Thyroid gland (tissue), 4 donors: ENCODE measurements at regions not wholly inside any gene's neighbourhood (a gene's known extent, or its start where the extent isn't known, plus 50 kb on each side); places are given as distances from the start of the nearest gene placed in this dataset.

Source experiments
- DNase-seq, 2 donors: peaks; one replicate each; pipeline ENCODE4 v3.0.0-alpha.2; 2019
- H3K27ac ChIP-seq, 3 donors: fragments of 200-600 bp; sonication (generic); 1 replicate in 2 of 3; 2 replicates in 1 of 3; pipeline ENCODE4 v1.5.1; 2016 to 2019; ENCODE audit warnings: mild to moderate bottlenecking in 1 of 3, moderate library complexity in 1 of 3
- H3K27me3 ChIP-seq: fragments of 200-600 bp; sonication (generic); one replicate; pipeline ENCODE4 v1.5.1; 2019
- H3K36me3 ChIP-seq, 2 donors: fragments of 200-600 bp; sonication (generic); one replicate each; pipeline ENCODE4 v1.5.1; 2016 to 2019
- H3K4me1 ChIP-seq, 2 donors: fragments of 200-600 bp; sonication (generic); one replicate each; pipeline ENCODE4 v1.5.1; 2017 to 2019
- H3K4me3 ChIP-seq, 3 donors: fragments of 200-600 bp; sonication (generic); replicated peaks in 1 of 3; 1 replicate in 2 of 3; 2 replicates in 1 of 3; pipeline ENCODE4 v1.5.1; 2016; ENCODE audit warnings: mild to moderate bottlenecking in 1 of 3
- H3K9me3 ChIP-seq: fragments of 200-600 bp; sonication (generic); one replicate; pipeline ENCODE4 v1.5.1; 2017
- POLR2A ChIP-seq, 2 donors: fragments of 450-650 bp; IDR thresholded peaks; one replicate each; pipeline ENCODE4 v1.6.1; 2017; ENCODE audit warnings: antibody characterized with exemption in 2 of 2, mild to moderate bottlenecking in 2 of 2, moderate library complexity in 1 of 2
- WGBS, 2 donors: methylation state at CpG; one replicate each; pipeline ENCODE4 v1.1.5; 2017; 5-methylcytosine and 5-hydroxymethylcytosine counted together
- intact Hi-C: fragments of 100-400 bp; cut with DNase I; formaldehyde crosslinking; loops from one replicate; pipeline ENCODE4 v1.15.1; 2023
- TF ChIP-seq, protein P1 (sequence below), 6 experiments: fragments of 200-600 bp in 3 of 6; fragments of 450-650 bp in 3 of 6; sonication (generic) in 3 of 6; IDR thresholded peaks; one replicate each; pipeline ENCODE4 v1.5.1; 2016 to 2019; ENCODE audit warnings: antibody characterized with exemption in 6 of 6, mild to moderate bottlenecking in 2 of 6, inconsistent platforms in 1 of 6, moderate library complexity in 1 of 6

DNA sequence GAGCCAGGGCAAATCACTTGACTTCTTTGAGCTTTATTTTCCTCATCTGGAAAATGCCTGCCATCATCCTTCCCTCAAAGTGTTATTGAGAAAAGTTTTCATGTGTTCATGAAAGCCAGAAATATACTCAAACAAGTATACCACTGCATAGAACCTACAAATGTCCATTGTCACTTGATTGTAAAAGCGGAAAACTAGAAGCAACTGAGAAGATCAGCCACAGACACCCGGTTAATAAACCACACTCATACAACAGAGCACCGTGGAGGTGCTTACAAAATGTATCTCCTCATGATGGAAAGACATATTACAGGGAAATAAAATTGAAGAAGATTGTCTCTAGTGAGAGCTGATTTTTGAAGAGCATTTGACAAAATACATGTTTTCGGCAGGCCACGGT is 117.2 kb upstream of the MSX2 start:
- H3K36me3 ChIP-seq, result no peaks in the 10 kb centered on the region
- H3K4me3 ChIP-seq, result no peak overlapping the region
- TF ChIP-seq, protein P1, sequence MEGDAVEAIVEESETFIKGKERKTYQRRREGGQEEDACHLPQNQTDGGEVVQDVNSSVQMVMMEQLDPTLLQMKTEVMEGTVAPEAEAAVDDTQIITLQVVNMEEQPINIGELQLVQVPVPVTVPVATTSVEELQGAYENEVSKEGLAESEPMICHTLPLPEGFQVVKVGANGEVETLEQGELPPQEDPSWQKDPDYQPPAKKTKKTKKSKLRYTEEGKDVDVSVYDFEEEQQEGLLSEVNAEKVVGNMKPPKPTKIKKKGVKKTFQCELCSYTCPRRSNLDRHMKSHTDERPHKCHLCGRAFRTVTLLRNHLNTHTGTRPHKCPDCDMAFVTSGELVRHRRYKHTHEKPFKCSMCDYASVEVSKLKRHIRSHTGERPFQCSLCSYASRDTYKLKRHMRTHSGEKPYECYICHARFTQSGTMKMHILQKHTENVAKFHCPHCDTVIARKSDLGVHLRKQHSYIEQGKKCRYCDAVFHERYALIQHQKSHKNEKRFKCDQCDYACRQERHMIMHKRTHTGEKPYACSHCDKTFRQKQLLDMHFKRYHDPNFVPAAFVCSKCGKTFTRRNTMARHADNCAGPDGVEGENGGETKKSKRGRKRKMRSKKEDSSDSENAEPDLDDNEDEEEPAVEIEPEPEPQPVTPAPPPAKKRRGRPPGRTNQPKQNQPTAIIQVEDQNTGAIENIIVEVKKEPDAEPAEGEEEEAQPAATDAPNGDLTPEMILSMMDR (IDR thresholded peaks at IDR 0.05), result no peak
- no peak for TF ChIP-seq POLR2A (IDR thresholded peaks at IDR 0.05)
- 94 to 96% methylated on average over 5 of the region's 5 CpGs for WGBS, 2 donors
- no peak for DNase-seq
- no peaks in the 10 kb centered on the region for H3K9me3 ChIP-seq
- intact Hi-C loops, result no loop called here
- H3K4me1 ChIP-seq, result no peaks in the 10 kb centered on the region
- no peak overlapping the region for H3K27ac ChIP-seq
- H3K27me3 ChIP-seq, result no peaks in the 10 kb centered on the region

DNA sequence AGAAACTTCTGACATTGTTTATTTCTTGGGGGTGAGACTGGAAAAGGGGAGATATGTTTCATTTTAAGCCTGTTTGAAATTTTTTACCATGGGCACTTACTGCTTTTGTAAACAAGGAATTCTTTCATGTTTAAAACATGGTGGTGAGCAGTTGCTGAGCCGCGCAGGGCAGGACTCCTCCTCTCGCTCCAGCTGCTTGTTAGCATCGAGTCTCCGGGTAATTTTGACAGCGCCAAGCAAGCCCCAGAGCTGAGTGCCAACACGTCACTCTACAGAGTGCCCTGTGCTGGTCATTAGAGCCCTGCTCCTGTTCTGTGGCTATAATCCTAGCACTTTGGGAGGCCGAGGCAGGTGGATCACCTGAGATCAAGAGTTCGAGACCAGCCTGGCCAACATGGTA is 116.5 kb upstream of the MSX2 start:
- Histone ChIP-seq H3K36me3 (no peaks in the 10 kb centered on the region), H3K9me3 (no peaks in the 10 kb centered on the region), H3K27ac (no peak overlapping the region), H3K27me3 (no peaks in the 10 kb centered on the region), H3K4me1 (no peaks in the 10 kb centered on the region), H3K4me3 (no peak overlapping the region)
- intact Hi-C loops, result no loop called here
- WGBS, 2 donors, result 63 to 88% methylated on average over 9 of the region's 9 CpGs
- no peak for TF ChIP-seq POLR2A (IDR thresholded peaks at IDR 0.05)
- TF ChIP-seq, protein P1 (IDR thresholded peaks at IDR 0.05), result no peak
- no peak for DNase-seq

DNA sequence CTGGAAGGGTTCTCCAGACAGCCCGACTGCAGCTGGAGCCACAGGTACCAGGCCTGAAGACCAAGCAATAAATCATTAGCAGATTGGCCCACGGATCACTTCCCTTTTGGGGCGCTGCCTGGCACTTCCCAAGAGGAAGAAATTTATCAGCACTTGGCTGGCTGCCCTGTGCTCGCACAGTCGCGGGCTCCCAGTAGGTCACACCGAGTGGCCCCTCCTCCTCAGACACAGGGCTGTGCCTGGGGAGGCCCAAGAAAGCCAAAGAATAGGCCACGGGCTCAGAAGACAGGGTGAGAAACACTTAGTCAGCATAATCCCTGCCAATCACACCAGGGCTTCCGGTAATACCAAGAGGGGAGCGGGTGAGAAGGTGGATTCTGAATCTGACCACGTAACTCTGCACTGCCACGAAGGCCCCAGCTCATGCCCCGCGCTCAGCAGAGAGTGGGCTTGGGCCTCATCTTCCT is 115.7 kb upstream of the MSX2 start:
- intact Hi-C loops, result no loop called here
- Histone ChIP-seq H3K36me3 (no peaks in the 10 kb centered on the region), H3K4me1 (no peaks in the 10 kb centered on the region), H3K27me3 (no peaks in the 10 kb centered on the region), H3K27ac (no peak overlapping the region), H3K4me3 (no peak overlapping the region), H3K9me3 (no peaks in the 10 kb centered on the region)
- WGBS, 2 donors, result 41 to 55% methylated on average over 14 of the region's 14 CpGs
- DNase-seq, result peak in 1 of 2 donors; percentile 6
- TF ChIP-seq, protein P1 (IDR thresholded peaks at IDR 0.05), result no peak
- TF ChIP-seq POLR2A (IDR thresholded peaks at IDR 0.05), result no peak

DNA sequence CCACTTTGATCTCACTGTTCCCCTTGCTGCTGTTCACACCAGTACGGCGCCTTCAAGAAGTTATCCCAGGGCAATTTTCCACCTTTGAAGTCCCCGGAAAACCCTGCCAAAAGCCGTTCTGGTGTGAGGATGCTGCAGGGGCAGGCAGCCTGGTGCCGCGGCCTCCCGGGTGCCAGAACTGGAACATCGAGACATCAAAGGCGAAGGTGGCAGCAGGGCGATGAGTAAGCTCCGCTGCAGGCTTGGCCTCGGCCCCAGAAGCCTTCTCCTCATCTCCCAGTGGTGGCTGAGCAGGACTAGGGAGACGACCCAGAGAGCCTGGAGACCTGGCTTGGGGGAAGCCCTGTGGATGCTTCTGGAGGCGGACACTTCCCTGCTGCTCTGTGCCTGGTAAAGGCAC is 115.3 kb upstream of the MSX2 start:
- no peaks in the 10 kb centered on the region for H3K9me3 ChIP-seq
- H3K27me3 ChIP-seq, result no peaks in the 10 kb centered on the region
- H3K27ac ChIP-seq, result no peak overlapping the region
- no peak overlapping the region for H3K4me3 ChIP-seq
- TF ChIP-seq, protein P1 (IDR thresholded peaks at IDR 0.05), result no peak
- TF ChIP-seq POLR2A (IDR thresholded peaks at IDR 0.05), result no peak
- intact Hi-C loops, result no loop called here
- 69 to 78% methylated on average over 7 to 14 of the region's 14 CpGs for WGBS, 2 donors
- no peak for DNase-seq
- H3K4me1 ChIP-seq, result no peaks in the 10 kb centered on the region
- no peaks in the 10 kb centered on the region for H3K36me3 ChIP-seq

DNA sequence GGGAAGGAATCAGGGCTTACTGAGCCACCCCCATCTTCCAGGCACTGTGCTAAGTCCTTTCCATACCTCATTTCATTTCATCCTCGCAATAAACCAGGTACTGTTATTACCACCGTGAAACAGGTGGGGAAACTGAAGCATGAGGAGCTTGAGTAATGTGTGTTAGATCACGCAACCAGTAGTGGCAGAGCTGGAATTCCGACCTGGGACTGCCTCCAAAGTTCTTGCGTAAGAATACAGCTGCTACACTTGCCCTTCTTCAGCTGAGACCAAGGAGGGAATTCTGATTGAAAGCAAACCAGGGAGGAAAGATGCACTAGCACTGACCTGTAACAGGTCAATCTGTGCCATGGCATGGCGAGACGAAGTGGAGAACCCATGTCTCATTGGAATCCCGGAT is 113.4 kb upstream of the MSX2 start:
- WGBS, 2 donors, result 48 to 76% methylated on average over 7 to 8 of the region's 8 CpGs
- TF ChIP-seq, protein P1 (IDR thresholded peaks at IDR 0.05), result no peak
- no peak for TF ChIP-seq POLR2A (IDR thresholded peaks at IDR 0.05)
- no peaks in the 10 kb centered on the region for H3K36me3 ChIP-seq
- no peak for DNase-seq
- no peak overlapping the region for H3K27ac ChIP-seq
- intact Hi-C loops, result no loop called here
- H3K4me3 ChIP-seq, result no peak overlapping the region
- no peaks in the 10 kb centered on the region for H3K4me1 ChIP-seq
- no peaks in the 10 kb centered on the region for H3K9me3 ChIP-seq
- H3K27me3 ChIP-seq, result no peaks in the 10 kb centered on the region
